Cerebellar cortex (tissue), 1 donor: ENCODE measurements at regions not wholly inside any gene's neighbourhood (a gene's known extent, or its start where the extent isn't known, plus 50 kb on each side); places are given as distances from the start of the nearest gene placed in this dataset.
"Not testable (repeated sequence)": the region's sequence is repeated elsewhere in the genome, so short reads cannot be mapped to it uniquely, and the experiment has no call there.

Experiments
- DNase-seq: peaks from one replicate; pipeline ENCODE4 v3.0.0-alpha.2; 2015; ENCODE audit warnings: low spot score

DNA sequence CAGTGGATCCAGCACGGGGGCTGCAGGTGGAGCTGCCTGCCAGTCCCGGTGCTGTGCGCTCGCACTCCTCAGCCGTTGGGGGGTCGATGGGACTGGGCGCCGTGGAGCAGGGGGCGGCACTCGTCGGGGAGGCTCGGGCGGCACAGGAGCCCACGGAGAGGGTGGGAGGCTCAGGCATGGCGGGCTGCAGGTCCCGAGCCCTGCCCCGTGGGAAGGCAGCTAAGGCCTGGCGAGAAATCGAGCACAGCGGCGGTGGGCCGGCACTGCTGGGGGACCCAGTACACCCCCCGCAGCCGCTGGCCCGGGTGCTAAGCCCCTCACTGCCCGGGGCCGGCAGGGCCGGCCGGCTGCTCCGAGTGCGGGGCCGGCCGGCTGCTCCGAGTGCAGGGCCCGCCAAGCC, 52.3 kb upstream of the MARK1 start:
- DNase-seq: not testable (repeated sequence)

DNA sequence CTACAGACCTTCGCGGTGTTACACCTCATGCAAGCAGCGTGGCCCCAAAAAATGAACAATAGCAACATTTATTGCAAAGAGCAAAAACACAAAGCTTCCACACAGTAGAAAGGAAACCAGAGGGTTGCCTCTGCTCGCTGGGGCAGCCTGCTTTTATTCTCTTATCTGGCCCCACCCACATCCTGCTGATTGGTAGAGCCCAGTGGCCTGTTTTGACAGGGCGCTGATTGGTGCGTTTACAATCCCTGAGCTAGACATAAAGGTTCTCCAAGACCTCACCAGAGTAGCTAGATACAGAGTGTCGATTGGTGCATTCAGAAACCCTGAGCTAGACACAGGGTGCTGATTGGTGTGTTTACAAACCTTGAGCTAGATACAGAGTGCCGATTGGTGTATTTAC, 52.8 kb upstream of the MARK1 start:
- DNase-seq: not testable (repeated sequence)

DNA sequence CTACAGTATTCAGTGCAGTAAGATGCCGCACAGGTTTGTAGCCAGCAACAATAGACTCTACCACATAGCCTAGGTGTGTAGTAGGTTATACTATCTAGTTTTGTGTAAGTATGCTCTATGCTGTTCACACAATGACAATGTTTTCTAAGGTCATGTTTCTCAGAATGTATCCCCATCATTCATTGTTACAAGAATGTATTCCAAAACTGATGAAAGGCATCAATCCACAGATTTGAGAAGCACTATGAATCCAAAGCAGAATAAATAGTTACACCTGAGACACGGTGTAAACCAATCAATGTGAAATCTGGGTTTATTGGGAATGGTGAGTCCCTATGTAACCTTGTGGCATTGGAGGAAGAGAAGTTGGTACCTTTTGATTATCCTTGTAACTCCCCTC, 54.5 kb upstream of the MARK1 start:
- DNase-seq: no peak

GRCh38 chr1:220462752-220463151, 65.2 kb upstream of the MARK1 start:
- DNase-seq: no peak

DNA sequence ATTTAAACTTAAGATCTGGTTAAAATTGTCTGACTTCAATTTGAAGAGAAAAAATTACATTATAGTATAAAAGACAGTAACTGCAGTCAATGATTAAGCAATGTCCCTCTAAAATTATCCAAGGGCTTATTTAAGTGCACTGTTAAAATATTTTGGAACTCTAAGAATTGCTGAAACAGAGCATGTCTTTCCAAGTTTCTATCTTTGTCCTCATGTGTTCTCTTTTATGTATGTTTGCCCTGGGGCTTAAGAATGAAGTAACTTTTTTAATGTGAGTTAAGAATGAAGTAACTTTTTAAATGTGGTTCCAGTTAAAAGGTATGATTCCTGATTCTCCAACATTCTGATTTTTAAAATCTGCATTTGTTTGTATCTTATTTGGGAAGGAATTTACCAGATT, 69.0 kb upstream of the MARK1 start:
- no peak for DNase-seq

GRCh38 chr1:220457957-220458609, 69.9 kb upstream of the MARK1 start:
- no peak for DNase-seq

- no peak for DNase-seq
These were observed 72.4 kb upstream of the MARK1 start for GRCh38 chr1:220455559-220455958.

DNA sequence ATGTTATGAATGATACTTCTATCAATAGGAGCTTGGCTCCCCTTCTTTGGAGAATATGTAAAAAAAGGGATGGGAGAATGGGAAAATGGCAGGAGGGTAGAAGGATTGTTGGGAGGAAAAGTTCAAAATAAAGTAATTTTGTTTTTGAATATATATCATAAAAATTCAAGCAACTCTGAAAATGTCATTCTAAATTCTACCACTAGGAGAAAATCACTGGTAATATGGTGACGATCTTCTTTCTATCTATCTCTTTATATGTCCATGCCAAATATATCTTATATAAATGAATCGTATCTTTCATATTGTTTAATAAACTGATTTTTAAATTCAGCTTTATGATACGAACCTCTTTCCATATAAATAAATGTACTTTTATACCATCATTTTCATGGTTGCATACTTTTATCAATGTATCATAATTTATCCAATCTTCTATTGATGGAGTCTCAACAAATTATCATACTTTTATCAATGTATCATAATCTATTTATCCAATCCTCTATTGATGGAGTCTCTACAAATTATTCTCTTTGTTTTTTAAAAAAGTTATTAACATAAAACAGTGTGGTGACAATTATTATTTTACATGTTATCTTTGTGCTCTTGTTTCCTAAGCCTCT, 73.7 kb upstream of the MARK1 start:
- DNase-seq: no peak

DNA sequence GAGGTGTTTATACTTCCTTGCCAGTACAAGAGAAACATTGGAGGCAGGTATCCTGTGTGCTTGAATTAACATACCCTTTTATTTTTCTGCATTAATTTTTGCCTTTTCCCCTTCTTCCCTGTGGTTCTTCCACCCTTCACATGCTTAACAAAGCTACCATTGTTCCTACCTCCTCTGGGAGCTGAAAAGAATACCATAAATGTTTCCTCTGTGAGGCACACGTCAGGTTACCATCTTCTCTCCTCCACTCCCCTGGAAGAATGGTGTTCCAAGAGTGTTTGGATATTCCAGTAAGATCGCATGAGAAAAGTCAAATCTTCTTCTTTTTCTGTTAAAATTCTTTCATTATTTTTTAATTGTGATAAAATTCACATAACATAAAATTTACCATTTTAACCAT, 74.6 kb upstream of the MARK1 start:
- DNase-seq: no peak

- no peak for DNase-seq
These were observed 76.4 kb upstream of the MARK1 start for GRCh38 chr1:220451532-220451931.

DNA sequence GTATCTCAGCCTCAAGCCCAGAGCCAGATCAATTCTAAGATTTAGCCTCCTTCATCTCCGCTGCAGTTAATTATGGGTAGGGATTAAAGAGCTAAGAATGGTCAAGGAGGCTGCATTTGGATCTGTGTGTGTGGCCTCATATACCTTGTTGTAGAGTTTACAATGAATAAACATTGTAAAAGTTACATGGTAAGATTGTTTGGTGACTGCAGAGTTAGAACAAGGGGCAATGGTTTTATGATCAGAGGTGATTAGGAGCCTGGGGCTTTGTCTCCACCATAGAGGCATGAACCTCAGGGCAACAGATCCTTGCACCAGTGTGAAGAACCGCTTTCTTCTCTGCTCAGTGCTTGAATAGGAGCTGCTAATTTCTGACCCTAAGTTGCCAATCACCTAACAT, 77.0 kb upstream of the MARK1 start:
- no peak for DNase-seq

DNA sequence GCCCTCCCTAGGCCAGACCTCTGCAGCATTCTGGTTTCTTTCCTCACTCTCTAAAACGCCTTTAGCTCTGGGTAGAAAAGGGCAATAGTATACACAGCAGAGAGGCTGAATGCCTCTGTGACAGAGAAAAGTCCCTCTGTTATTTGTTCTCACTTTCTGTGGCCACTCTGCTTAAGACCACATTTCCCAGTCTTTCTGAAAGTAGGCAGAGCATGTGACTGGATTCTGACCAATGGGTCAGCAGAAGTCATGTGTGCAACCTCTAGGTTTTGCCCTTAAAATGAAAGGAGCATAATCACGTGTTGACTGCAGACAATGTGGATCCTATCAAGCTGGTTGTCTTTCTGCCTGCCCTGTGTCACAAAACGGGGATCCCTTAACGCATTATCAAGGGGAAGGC, 79.7 kb upstream of the MARK1 start:
- DNase-seq: no peak

GRCh38 chr1:220444586-220444985, 83.3 kb upstream of the MARK1 start:
- DNase-seq: not testable (repeated sequence)

DNA sequence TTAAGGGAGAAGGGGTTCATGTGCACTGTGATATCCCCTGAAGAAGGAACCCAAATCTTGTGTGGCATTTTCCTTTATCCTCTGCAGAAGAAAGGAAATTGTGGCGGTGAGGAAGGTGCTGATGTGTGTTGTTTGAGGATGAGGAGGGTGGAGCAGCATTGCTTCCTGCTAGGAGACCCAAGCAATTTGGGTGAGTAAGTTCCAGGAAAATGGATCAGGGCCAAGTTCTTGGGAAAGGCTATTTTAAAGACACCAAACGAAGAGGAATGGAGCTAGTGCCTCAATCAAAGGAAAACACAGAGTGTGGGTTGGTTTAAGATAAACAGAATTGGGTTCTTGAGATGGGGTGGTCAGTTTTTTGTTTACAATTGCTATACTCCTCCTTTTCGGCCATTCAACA, 86.7 kb upstream of the MARK1 start:
- DNase-seq: no peak

DNA sequence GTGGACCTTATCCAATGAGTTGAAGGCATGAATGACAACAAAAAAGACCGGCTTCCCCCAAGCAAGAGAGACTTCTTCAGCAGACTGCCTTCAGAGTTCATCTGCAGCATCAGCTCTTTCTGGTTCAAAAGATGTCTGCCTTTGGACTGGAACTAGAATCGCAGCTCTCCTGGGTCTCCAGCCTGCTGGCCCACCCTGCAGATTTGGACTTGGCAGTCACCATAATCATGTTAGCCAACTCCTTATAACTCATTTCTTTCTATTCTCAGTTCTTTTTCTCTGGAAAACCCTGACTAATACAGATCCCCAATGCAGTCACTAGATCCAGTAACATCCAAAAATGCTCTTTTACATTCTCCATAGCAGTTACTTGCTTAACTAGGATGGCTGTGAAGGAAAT, 89.2 kb upstream of the MARK1 start:
- DNase-seq: no peak

- no peak for DNase-seq
These were observed 95.5 kb upstream of the MARK1 start for GRCh38 chr1:220432408-220432807.

DNA sequence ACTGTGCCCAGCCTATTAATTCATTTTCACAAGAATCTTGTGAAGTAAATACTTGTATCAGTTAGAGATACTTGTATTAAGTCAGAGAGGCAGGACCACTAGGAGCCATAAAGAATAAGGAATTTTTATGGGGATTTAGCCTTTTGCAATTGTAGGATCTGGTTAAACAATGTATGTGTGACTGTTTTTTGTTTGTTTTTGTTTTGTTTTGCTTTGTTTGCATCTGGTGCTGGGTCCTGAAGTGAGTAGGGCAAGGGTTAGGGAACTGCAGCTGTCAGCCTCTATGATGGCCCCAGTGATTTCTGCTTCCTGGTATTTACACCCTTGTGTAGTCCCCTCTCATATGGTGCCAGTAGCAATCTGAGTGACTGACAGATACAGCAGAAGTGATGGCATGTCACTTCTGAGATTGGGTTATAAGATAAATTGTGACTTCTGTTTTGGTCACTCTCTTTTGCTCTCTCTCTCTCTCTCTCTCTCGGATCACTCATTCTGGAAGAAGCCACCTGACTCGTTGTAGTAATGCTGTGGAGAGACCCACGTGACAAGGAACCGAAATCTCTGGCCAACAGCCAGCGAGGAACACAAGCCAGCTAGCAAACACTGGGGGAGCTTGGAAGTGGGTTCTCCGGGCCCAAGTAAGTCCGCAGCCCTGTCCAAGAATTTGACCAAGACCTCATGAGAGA, 96.2 kb upstream of the MARK1 start:
- DNase-seq: no peak

DNA sequence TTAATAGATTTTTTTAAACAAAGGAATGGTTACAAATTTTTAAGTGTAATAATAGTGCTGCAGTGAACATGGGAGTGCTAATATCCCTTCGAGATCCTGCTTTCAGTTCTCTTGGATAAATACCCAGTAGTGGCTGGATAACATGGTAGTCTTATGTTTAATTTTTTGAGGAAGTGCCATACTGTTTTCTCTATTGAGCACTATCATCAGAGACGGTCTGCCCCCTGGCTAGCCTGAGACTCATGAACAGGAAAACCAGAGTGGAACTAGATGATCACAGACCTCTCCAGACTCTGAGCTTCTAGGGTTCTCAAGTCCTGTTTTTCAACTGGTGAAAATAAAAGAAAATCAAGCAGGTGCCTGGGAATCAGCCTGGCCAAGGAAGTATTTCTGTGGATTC, 97.3 kb upstream of the MARK1 start:
- no peak for DNase-seq

DNA sequence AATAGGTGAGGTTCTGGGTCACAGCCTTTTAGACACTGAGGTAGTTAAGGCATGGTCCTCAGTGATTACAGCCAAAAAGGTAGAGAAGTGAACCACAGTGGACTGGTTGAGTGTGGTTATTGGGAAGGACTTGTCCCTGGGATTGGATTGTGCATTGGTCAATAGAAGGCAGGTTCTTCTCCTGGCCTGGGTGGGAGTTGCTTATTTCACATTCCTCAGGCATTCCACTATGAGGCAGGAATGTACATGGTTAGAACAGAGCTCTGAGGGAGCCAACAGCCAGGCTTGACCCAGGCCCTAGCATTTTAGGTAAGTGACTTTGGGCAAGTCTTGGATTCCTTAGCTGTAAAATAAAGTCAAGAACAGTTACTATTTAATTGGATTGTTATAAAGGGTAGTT, 97.9 kb upstream of the MARK1 start:
- no peak for DNase-seq

GRCh38 chr1:220426989-220427388, 100.9 kb upstream of the MARK1 start:
- no peak for DNase-seq

DNA sequence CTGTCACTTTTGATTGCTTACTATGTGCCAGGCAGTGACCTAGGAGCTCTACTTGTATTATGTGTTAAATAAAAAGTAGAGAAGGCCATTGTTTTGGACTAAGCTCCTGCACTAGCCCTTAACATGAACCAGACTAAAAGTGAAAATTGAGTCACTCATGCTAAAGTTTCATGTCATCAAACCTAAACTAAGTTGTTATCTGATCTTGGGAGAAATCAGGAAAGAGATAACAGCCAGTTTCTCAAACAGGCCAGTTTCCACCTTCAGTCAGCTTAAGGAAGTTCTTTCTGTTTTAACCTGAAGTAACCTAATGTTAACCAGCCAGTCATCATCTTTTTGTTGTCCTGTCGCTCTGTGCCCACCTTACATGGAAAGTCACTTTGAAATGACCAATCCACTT, 102.1 kb upstream of the MARK1 start:
- DNase-seq: no peak

- no peak for DNase-seq
These were observed 106.4 kb upstream of the MARK1 start for GRCh38 chr1:220421508-220421907.

DNA sequence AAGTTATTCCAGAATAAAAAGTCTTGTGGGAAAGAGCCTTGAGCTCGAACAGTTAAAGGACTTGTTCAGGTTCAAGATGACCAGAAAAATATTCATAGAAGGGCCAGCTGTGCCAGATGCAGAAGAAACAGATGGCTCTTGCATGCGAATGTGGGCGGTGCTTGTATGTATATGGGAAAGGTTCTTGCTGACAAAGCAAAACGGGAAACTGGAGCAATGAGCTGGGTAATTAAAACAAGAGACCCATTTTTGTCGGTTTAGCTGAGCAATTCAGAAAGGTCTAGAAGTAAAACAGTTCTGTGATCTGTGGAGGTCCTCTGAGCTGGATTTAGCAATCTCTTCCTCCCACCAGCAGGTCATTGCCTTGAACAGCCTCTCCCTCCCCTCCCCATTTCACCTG, 107.2 kb upstream of the MARK1 start:
- DNase-seq: no peak

DNA sequence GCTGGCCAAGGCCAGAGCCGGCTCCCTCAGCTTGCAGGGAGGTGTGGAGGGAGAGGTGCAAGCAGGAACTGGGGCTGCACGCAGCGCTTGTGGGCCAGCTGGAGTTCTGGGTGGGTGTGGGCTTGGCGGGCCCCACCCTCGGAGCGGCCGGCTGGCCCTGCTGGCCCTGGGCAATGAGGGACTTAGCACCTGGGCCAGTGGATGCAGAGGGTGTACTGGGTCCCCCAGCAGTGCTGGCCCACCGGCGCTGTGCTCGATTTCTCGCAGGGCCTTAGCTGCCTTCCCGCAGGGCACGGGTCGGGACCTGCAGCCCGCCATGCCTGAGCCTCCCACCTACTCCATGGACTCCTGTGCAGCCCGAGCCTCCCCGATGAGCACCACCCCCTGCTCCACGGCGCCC, 115.6 kb upstream of the MARK1 start:
- not testable (repeated sequence) for DNase-seq
